OCI-LY7 (cell line): ENCODE measurements at regions not wholly inside any gene's neighbourhood (a gene's known extent, or its start where the extent isn't known, plus 50 kb on each side); places are given as distances from the start of the nearest gene placed in this dataset.
A peak's percentile ranks its signal among the peaks of the same experiment; 100 is the strongest.

Source experiments
- BruUV-seq: library from RNA; stranded (reverse); fragments of 400-500 nt; replicated peaks from 2 replicates; lab custom pipeline; 2021; lab: Mats Ljungman, UMichigan
- CTCF ChIA-PET: fragments of 300-600 bp; sonication (Branson Sonifier 250); formaldehyde crosslinking; loops from one replicate; lab custom pipeline; 2022; ENCODE audit warnings: antibody characterized with exemption; ENCODE audit not compliant: unreplicated experiment; lab: Charles Lee
- POLR2A ChIA-PET: fragments of 300-600 bp; sonication (Branson Sonifier 250); formaldehyde crosslinking; loops from one replicate; lab custom pipeline; 2022; ENCODE audit warnings: antibody characterized with exemption; lab: Charles Lee
- DNase-seq: peaks from one replicate; pipeline ENCODE4 v3.0.0-alpha.2; 2015; ENCODE audit warnings: low spot score
- H2AFZ ChIP-seq: fragments of 200-600 bp; sonication (generic), shearing (Covaris generic); 2 replicates; pipeline ENCODE4 v1.6.1; 2014; ENCODE audit warnings: mild to moderate bottlenecking, antibody characterized with exemption, low read length, moderate library complexity
- H3K27ac ChIP-seq: fragments of 200-600 bp; sonication (generic); 2 replicates; pipeline ENCODE4 v1.5.1; 2014; ENCODE audit warnings: mixed run types, low read depth, mild to moderate bottlenecking, moderate library complexity, low read length, inconsistent platforms; ENCODE audit not compliant: poor library complexity, severe bottlenecking
- H3K36me3 ChIP-seq: fragments of 200-600 bp; sonication (generic); 2 replicates; pipeline ENCODE4 v1.6.1; 2014; ENCODE audit warnings: mild to moderate bottlenecking, antibody characterized with exemption, low read length, moderate library complexity, mixed read lengths; ENCODE audit not compliant: insufficient read depth
- H3K4me1 ChIP-seq: fragments of 200-600 bp; sonication (generic); 2 replicates; pipeline ENCODE4 v1.5.1; 2014; ENCODE audit warnings: mild to moderate bottlenecking, low read length; ENCODE audit not compliant: insufficient read depth, poor library complexity, severe bottlenecking
- H3K4me2 ChIP-seq: fragments of 200-600 bp; sonication (generic); 2 replicates; pipeline ENCODE4 v1.6.1; 2014; ENCODE audit warnings: mild to moderate bottlenecking, low read length
- H3K4me3 ChIP-seq: fragments of 200-600 bp; sonication (generic); 2 replicates; pipeline ENCODE4 v1.5.1; 2014; ENCODE audit warnings: mild to moderate bottlenecking, low read depth, low read length; ENCODE audit not compliant: poor library complexity, severe bottlenecking
- H3K79me2 ChIP-seq: fragments of 200-600 bp; sonication (generic); 2 replicates; pipeline ENCODE4 v1.6.1; 2016; ENCODE audit warnings: low read depth, mild to moderate bottlenecking, low read length, moderate library complexity, mixed read lengths; ENCODE audit not compliant: insufficient read depth
- H3K9me2 ChIP-seq: fragments of 200-600 bp; sonication (generic); 2 replicates; pipeline ENCODE4 v1.6.1; 2016; ENCODE audit warnings: mild to moderate bottlenecking, low read length, mixed read lengths; ENCODE audit not compliant: insufficient read depth
- H3K9me3 ChIP-seq: fragments of 200-600 bp; sonication (generic); 2 replicates; pipeline ENCODE4 v1.6.1; 2014; ENCODE audit warnings: mild to moderate bottlenecking, mixed run types, low read length, mixed read lengths
- H4K20me1 ChIP-seq: fragments of 200-600 bp; sonication (generic); 2 replicates; pipeline ENCODE4 v1.6.1; 2014; ENCODE audit warnings: mild to moderate bottlenecking, antibody characterized with exemption, low read length, moderate library complexity, mixed read lengths; ENCODE audit not compliant: insufficient read depth
- CTCF ChIP-seq: fragments of 200-600 bp; sonication (generic); conservative IDR thresholded peaks from 2 replicates; pipeline ENCODE4 v1.5.1; 2014; ENCODE audit warnings: mild to moderate bottlenecking, antibody characterized with exemption, low read length, moderate library complexity, mixed read lengths
- EZH2phosphoT487 ChIP-seq: fragments of 200-600 bp; sonication (generic); IDR thresholded peaks from 2 replicates; pipeline ENCODE4 v1.6.1; 2018; ENCODE audit warnings: low read depth, borderline replicate concordance, mild to moderate bottlenecking, mixed run types, antibody characterized with exemption, low read length, moderate library complexity, mixed read lengths
- intact Hi-C: fragments of 100-400 bp; cut with micrococcal nuclease; formaldehyde crosslinking; loops from one replicate; pipeline ENCODE4 v1.10.0; 2022; ENCODE audit not compliant: unreplicated experiment

GRCh38 chr3:22729212-22729611 lies 473.9 kb upstream of the UBE2E2 start:
- no peak for DNase-seq
- no TSS peak for BruUV-seq
- Histone ChIP-seq H3K36me3 (no peaks in the 10 kb centered on the region), H2AFZ (no peak overlapping the region), H3K27ac (no peak overlapping the region), H3K79me2 (no peaks in the 10 kb centered on the region), H3K4me3 (no peak overlapping the region), H3K4me2 (no peak overlapping the region), H3K9me2 (no peaks in the 10 kb centered on the region), H3K9me3 (no peaks in the 10 kb centered on the region), H3K4me1 (no peaks in the 10 kb centered on the region), H4K20me1 (no peaks in the 10 kb centered on the region)
- CTCF ChIA-PET = no interaction called here
- intact Hi-C loops = no loop called here
- TF ChIP-seq CTCF (no peak), EZH2phosphoT487 (no peak)
- POLR2A ChIA-PET = interaction anchor here (0.5 kb wide), 1 partner anchor 8 kb away, joined by 3 read pairs; no protein-coding TSS in a partner anchor

- TF ChIP-seq EZH2phosphoT487 (no peak), CTCF (peak; percentile 45; the same call in 1 of the 2 replicates)
- Histone ChIP-seq H4K20me1 (no peaks in the 10 kb centered on the region), H3K4me2 (no peak overlapping the region), H3K9me2 (no peaks in the 10 kb centered on the region), H2AFZ (no peak overlapping the region), H3K36me3 (no peaks in the 10 kb centered on the region), H3K27ac (no peak overlapping the region), H3K4me3 (no peak overlapping the region), H3K4me1 (no peaks in the 10 kb centered on the region), H3K79me2 (no peaks in the 10 kb centered on the region), H3K9me3 (no peaks in the 10 kb centered on the region)
- intact Hi-C loops = loop anchor here (5.0 kb wide), 1 partner anchor 1032 kb away; no protein-coding TSS in a partner anchor
- POLR2A ChIA-PET = interaction anchor here (0.5 kb wide), 1 partner anchor 7 kb away, joined by 3 read pairs; no protein-coding TSS in a partner anchor
- no peak for DNase-seq
- no TSS peak for BruUV-seq
- CTCF ChIA-PET = no interaction called here
These were observed 473.1 kb upstream of the UBE2E2 start for GRCh38 chr3:22729981-22730380.

GRCh38 chr3:22730701-22731100 lies 472.4 kb upstream of the UBE2E2 start:
- Histone ChIP-seq H3K4me3 (no peak overlapping the region), H2AFZ (no peak overlapping the region), H3K4me2 (no peak overlapping the region), H3K36me3 (no peaks in the 10 kb centered on the region), H3K9me3 (no peaks in the 10 kb centered on the region), H3K9me2 (no peaks in the 10 kb centered on the region), H3K79me2 (no peaks in the 10 kb centered on the region), H4K20me1 (no peaks in the 10 kb centered on the region), H3K4me1 (no peaks in the 10 kb centered on the region), H3K27ac (no peak overlapping the region)
- CTCF ChIA-PET = no interaction called here
- BruUV-seq = no TSS peak
- no peak for DNase-seq
- TF ChIP-seq CTCF (no peak), EZH2phosphoT487 (no peak)
- intact Hi-C loops = loop anchor here (5.0 kb wide), 1 partner anchor 1032 kb away; no protein-coding TSS in a partner anchor
- POLR2A ChIA-PET = interaction anchor here (0.7 kb wide), 1 partner anchor 144 kb away, joined by 3 read pairs; no protein-coding TSS in a partner anchor
